ENCODE measurements at regions not wholly inside any gene's neighbourhood (a gene's known extent, or its start where the extent isn't known, plus 50 kb on each side); places are given as distances from the start of the nearest gene placed in this dataset.

DNA sequence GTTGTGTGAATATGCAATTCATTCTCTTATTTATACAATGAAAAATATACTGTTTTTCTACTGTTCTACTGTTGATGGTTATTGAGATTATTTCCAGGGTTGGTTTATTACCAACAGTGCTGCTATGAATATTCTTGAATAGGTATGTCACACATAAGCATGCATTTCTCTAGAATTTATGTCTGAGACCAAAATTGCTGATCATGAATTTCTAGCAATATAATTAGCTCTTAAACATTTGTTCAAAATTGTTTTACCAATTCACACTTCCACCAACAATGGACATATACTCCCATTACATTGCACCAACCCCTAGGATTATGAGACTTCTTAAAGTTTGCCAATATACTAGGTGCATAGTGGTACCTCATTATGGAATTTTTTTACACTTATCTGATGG, 164.1 kb upstream of the KCNQ5 start:
- H3K4me1 Mint-ChIP-seq (ENCODE audit: insufficient read depth, unreplicated experiment): no peaks in the 10 kb centered on the region
- BruUV-seq (replicated peaks): no TSS peak

DNA sequence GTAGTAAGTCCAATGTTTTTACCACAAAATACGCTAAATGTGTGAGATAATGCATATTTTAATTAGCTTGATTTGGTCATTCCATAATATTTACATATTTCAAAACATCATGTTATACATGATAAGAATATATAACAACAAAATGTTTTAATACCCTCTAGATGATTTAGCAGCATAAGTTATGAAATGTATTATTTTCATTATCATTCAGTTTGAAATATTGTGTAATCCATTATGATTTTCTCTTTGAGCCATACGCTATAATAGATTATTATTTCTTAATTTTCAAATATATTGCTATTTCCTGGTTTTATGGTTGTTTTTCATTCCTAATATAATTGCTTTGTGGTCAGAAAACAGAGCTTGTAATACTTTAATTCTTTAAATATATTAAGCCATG, 163.3 kb upstream of the KCNQ5 start:
- Mint-ChIP-seq H3K4me1 (ENCODE audit: insufficient read depth, unreplicated experiment) (no peaks in the 10 kb centered on the region), H3K9me3 (ENCODE audit: unreplicated experiment) (no peaks in the 10 kb centered on the region), H3K27ac (ENCODE audit: low read depth, unreplicated experiment) (no peak overlapping the region), H3K36me3 (ENCODE audit: insufficient read depth, unreplicated experiment) (no peaks in the 10 kb centered on the region), H3K4me3 (ENCODE audit: unreplicated experiment) (no peak overlapping the region), H3K27me3 (ENCODE audit: insufficient read depth, unreplicated experiment) (peaks cover 59% of the 10 kb centered on the region)
- ChIA-PET POLR2A (no interaction called here), CTCF (interaction anchor here (0.6 to 1.0 kb wide), 2 partner anchors 47 to 740 kb away, joined by 3 read pairs; no protein-coding TSS in a partner anchor)
- no peak for DNase-seq (ENCODE audit: unreplicated experiment)
- intact Hi-C loops (cut with micrococcal nuclease): no loop called here
- TF ChIP-seq, protein P1, sequence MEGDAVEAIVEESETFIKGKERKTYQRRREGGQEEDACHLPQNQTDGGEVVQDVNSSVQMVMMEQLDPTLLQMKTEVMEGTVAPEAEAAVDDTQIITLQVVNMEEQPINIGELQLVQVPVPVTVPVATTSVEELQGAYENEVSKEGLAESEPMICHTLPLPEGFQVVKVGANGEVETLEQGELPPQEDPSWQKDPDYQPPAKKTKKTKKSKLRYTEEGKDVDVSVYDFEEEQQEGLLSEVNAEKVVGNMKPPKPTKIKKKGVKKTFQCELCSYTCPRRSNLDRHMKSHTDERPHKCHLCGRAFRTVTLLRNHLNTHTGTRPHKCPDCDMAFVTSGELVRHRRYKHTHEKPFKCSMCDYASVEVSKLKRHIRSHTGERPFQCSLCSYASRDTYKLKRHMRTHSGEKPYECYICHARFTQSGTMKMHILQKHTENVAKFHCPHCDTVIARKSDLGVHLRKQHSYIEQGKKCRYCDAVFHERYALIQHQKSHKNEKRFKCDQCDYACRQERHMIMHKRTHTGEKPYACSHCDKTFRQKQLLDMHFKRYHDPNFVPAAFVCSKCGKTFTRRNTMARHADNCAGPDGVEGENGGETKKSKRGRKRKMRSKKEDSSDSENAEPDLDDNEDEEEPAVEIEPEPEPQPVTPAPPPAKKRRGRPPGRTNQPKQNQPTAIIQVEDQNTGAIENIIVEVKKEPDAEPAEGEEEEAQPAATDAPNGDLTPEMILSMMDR (IDR thresholded peaks at IDR 0.05; ENCODE audit: unreplicated experiment): no peak
- BruUV-seq (replicated peaks): no TSS peak

More for the DNA sequence above, 164.1 kb upstream of the KCNQ5 start:
- no peak overlapping the region for H3K27ac Mint-ChIP-seq (ENCODE audit: low read depth, unreplicated experiment)
- H3K9me3 Mint-ChIP-seq (ENCODE audit: unreplicated experiment): no peaks in the 10 kb centered on the region
- ChIA-PET CTCF (interaction anchor here (0.6 kb wide), 1 partner anchor 739 kb away, joined by 3 read pairs; no protein-coding TSS in a partner anchor), POLR2A (no interaction called here)
- no peak for DNase-seq (ENCODE audit: unreplicated experiment)
- TF ChIP-seq, protein P1 (IDR thresholded peaks at IDR 0.05; ENCODE audit: unreplicated experiment): no peak
- H3K27me3 Mint-ChIP-seq (ENCODE audit: insufficient read depth, unreplicated experiment): peaks cover 66% of the 10 kb centered on the region
- H3K4me3 Mint-ChIP-seq (ENCODE audit: unreplicated experiment): no peak overlapping the region
- no peaks in the 10 kb centered on the region for H3K36me3 Mint-ChIP-seq (ENCODE audit: insufficient read depth, unreplicated experiment)
- intact Hi-C loops (cut with micrococcal nuclease): no loop called here

DNA sequence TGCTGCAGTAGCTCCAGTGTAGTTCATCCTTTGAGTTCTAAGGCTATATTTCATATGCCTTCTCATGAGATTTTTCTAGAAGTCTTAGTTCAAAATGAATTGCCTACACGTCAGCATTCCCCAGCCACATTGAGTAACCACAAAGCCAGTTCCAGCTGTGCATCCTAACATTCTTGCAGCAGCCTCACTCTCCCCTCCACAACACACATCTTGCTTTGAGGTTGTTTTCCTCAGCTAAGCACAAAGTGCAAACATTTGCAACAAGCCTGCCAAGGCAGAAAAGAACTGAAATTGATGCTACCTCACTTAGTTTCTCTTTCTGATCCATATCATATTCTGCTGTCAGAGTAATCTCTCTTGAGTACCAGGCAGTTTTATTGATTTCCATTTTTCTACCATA, 160.7 kb upstream of the KCNQ5 start:
- ChIA-PET POLR2A (no interaction called here), CTCF (no interaction called here)
- Mint-ChIP-seq H3K27ac (ENCODE audit: low read depth, unreplicated experiment) (no peak overlapping the region), H3K4me1 (ENCODE audit: insufficient read depth, unreplicated experiment) (peaks cover 11% of the 10 kb centered on the region), H3K4me3 (ENCODE audit: unreplicated experiment) (no peak overlapping the region), H3K9me3 (ENCODE audit: unreplicated experiment) (no peaks in the 10 kb centered on the region), H3K27me3 (ENCODE audit: insufficient read depth, unreplicated experiment) (peaks cover 39% of the 10 kb centered on the region), H3K36me3 (ENCODE audit: insufficient read depth, unreplicated experiment) (no peaks in the 10 kb centered on the region)
- no peak for DNase-seq (ENCODE audit: unreplicated experiment)
- intact Hi-C loops (cut with micrococcal nuclease): no loop called here
- BruUV-seq (replicated peaks): no TSS peak
- TF ChIP-seq, protein P1 (IDR thresholded peaks at IDR 0.05; ENCODE audit: unreplicated experiment): no peak

DNA sequence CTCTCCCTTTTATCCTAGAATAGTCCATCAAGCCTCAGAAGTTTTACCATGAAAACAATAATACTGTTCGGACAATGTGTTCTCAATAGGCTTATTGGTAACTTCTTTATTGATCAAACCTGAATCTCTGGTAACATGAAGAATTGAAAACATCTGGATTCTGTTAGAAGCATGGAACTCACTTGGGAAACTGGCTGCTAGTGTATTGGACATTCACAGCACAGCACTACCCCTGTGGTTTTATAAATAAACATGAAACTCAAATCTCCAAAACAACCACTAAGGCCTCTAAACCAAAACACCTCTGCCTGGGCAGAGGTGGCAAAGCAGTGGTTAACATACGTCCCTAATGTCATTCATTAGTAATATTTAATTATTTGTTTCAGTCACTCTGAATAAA, 157.6 kb upstream of the KCNQ5 start:
- intact Hi-C loops (cut with micrococcal nuclease): no loop called here
- Mint-ChIP-seq H3K4me3 (ENCODE audit: unreplicated experiment) (no peak overlapping the region), H3K9me3 (ENCODE audit: unreplicated experiment) (no peaks in the 10 kb centered on the region), H3K36me3 (ENCODE audit: insufficient read depth, unreplicated experiment) (no peaks in the 10 kb centered on the region), H3K4me1 (ENCODE audit: insufficient read depth, unreplicated experiment) (peaks cover 11% of the 10 kb centered on the region), H3K27me3 (ENCODE audit: insufficient read depth, unreplicated experiment) (peaks cover 29% of the 10 kb centered on the region), H3K27ac (ENCODE audit: low read depth, unreplicated experiment) (no peak overlapping the region)
- TF ChIP-seq, protein P1 (IDR thresholded peaks at IDR 0.05; ENCODE audit: unreplicated experiment): no peak
- no peak for DNase-seq (ENCODE audit: unreplicated experiment)
- no TSS peak for BruUV-seq (replicated peaks)
- ChIA-PET CTCF (interaction anchor here (0.8 to 1.0 kb wide), 2 partner anchors 40 to 51 kb away, joined by 3 read pairs; no protein-coding TSS in a partner anchor), POLR2A (no interaction called here)
